ENCODE measurements at regions not wholly inside any gene's neighbourhood (a gene's known extent, or its start where the extent isn't known, plus 50 kb on each side); places are given as distances from the start of the nearest gene placed in this dataset.

DNA sequence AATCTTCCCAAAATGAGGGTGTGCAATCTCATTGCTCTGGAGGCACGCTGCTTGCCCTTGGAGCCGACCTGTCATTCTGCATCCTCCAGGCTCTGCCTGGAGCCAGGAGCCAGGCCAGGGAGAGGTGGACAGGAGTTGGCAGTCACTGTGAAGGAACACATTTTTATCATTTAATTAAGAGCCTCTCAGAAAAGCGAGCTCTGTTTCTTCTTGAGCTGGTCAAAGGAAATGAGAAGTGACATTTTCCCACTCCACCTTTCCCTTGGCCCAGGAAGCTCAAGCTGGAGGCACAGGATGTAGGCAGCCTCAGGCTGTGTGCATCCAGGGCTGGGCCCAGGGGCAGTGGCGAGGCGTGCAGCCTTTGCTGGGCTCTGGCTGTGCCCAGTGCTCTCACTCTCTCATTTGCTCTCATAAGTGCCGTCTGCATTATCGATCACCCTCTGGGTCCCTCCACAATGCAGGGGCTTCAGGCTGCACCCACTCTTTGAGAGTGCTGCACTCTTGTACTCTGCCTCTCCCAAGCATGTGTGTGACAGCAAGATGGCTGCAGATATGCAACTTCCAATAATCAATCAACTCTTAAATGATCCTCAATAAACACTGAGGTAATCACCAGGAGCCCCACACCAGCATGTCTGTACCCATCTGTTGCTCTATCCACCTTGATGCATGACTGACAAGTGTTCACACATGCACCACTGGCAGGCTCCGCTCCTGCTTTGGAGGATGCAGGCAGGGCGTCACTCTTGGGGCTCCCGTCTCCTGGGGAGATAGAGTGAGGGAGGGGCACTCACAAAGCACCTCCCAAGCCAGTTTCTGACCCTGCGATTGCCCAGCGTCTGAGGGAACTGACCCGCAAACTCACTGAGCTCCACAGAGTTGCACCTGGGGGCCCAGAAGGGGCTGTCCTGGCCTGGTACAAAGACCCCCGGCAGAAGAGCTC lies 171.4 kb downstream of the ZNF248 start:
- no peak for DNase-seq (ENCODE audit: low read depth in 2 of 3, low spot score in 2 of 3)

DNA sequence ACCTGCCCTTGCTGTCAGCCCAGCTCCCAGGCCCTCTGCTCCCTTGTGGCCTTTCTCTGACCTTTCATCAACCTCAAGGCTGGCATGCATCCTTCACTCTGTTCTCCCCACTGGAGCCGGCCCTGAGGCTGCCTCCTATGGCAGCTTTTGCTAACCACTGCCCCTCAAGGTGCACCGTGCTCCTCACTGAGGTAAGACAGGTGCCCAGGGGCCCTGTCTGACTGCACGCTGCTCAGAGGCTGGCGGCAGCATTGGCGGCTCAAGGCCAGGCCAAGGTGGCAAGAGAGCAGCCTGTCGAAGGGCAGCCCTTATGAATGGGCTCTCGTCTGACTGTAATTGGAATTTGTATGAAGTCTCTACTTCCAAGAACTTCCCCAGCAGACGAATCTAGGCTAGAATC lies 172.6 kb downstream of the ZNF248 start:
- DNase-seq (ENCODE audit: low read depth in 2 of 3, low spot score in 2 of 3), result no peak

DNA sequence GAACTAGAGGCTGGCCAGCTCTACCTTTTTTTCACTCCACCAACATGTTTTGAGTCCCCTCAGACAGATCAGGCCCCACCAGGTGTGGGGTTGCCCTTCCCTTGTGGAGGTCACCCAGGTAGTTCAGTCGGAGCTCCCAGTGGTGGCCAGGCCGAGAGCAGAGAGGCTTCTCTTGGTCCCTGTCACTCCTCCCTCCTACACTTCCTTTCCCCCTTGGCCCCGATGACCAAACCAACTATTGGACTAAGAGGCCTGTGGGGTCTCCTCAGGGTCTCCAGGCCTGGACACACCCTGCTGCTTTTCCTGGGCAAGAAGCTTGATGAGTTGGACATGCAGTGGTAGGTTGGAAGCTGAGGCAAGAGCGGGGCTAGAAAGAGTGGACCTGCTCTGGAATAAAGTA lies 174.8 kb downstream of the ZNF248 start:
- DNase-seq (ENCODE audit: low read depth in 2 of 3, low spot score in 2 of 3), result no peak

DNA sequence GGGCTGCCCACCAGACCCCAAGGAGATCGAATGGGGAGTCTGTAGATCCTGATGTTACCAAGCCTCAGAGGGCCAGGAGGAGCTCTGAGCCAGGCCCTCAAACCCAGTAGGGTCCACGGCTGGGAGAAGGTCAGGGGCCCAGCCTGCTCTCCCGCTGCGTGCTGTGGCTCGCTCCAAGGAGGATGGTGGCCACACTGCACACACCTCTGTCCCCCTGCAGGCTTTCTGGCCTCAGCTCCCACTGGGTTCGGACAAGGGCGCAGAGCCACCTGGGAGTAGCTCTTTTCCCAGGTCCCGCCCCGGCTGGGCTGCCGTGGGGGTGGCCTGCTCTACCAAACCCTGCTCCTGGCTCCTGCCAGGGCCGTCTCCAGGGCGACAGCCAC lies 175.8 kb downstream of the ZNF248 start:
- DNase-seq (ENCODE audit: low read depth in 2 of 3, low spot score in 2 of 3), result no peak

DNA sequence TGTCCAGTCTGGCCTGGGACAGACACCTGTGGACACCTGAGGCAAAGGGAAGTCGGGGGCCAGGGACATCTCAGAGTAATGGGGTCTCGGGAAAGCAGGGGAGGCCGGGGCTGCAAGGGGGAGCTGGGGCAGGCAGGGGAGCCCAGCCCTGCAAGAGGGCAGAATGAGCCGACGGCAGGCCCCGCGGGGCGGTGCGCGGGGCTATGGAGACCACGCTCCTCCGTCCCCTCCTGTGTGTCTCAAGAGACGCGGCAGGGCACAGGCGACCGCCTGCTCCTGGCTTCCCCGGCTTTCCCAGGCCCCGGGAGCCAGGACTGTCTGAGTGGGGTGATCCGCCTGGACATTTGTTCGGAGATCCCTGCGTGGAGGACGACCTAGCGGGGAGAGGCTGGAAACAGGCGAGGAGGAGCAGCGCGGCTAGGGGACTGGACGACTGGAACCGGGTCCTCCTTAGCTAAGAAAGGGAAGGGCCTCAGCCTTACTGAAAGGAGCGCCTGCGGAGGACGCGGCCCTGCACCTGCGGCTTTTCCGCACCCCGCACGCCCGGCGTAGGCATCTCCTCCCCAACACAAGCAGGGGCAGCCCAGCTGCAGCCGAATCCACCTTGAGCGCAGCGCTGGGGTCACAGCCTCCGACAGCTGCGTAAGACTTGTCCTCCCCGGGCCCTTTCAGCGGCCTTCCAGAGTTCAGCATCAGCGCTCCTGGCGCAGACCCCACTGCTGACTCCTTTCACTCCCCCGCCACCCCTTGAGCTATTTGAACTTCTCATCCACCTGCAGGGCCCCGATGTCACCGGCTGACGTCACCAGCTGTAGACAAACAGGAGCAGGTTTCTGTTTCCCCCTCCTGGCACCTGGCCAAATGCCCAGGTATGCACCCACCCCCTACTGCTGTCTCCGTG lies 176.4 kb downstream of the ZNF248 start:
- no peak for DNase-seq (ENCODE audit: low read depth in 2 of 3, low spot score in 2 of 3)

DNA sequence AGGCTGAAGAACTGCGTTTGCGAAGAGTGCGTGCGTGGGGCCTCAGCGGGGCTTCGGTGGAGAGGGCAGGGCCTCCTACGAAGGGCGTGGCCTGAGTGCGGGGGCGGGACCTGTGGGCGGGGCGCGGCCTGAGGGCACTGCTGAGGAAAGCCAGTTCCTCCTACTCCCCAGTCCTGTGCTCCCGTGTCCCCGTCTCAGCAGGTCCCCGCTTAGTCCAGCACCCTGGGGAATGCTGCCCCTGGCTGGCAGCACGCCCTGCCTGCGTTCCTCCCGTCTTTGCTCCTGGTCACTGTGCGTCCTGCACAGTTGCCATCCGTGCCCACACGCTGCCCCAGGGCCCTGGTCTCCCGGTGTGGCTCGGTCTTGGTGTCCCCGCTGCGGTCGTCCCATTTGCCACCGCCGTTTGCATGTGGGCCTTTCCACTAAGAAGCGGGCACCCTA lies 177.1 kb downstream of the ZNF248 start:
- DNase-seq (ENCODE audit: low read depth in 2 of 3, low spot score in 2 of 3), result no peak

DNA sequence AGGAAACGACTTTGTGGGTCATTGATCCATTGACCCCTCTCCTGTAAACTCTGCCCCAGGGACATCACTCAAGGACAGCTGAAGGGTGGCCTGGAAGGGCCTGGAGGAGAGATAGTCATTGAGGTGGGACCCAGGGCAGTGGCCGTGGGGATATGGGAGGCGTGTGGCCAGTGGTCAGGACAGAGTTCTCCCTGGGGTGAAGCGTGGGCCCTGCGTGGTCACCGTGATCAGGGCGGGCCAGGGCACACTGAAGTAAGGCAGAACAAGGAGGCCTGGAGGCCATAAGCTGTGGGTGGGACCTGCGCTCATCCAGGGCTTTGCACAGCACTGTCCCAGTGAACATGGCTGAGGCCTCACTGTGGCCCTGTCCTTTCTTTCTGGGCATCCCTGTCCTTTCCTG lies 177.9 kb downstream of the ZNF248 start:
- no peak for DNase-seq (ENCODE audit: low read depth in 2 of 3, low spot score in 2 of 3)

DNA sequence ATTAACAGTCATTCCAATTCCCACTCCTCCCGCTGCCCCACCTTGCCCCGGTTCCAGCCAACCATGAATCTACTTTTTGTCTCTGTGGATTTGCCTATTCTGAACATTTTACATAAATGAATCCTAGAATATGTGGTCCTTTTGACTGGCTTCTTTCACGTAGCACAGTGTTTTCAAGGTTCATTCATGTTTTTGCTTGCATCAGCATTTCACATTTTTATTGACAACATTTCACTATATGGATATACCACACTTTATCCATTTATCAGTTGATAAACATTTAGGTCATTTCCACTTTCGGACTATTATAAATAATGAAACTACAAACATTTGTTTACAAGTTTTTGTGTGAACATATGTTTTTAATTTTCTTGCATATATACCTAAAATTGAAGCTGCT lies 182.0 kb downstream of the ZNF248 start:
- no peak for DNase-seq (ENCODE audit: low read depth in 2 of 3, low spot score in 2 of 3)

DNA sequence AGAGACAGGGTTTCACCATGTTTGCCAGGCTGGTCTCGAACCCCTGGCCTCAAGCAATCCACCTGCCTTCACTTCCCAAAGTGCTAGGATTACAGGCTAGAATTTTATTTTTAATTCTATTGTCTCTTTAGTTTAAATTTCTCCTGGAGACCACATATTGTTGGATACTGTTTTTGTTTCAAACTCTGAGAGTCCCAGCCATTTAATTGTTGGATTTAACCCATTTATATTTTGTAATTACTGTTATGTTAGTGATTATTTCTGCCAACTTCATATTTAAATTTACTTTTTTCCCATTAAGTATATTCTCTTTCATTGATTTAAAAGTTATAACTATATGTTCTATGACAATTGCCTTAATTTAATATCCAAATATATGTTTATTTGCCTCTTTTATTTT lies 185.6 kb downstream of the ZNF248 start:
- no peak for DNase-seq (ENCODE audit: low read depth in 2 of 3, low spot score in 2 of 3)

DNA sequence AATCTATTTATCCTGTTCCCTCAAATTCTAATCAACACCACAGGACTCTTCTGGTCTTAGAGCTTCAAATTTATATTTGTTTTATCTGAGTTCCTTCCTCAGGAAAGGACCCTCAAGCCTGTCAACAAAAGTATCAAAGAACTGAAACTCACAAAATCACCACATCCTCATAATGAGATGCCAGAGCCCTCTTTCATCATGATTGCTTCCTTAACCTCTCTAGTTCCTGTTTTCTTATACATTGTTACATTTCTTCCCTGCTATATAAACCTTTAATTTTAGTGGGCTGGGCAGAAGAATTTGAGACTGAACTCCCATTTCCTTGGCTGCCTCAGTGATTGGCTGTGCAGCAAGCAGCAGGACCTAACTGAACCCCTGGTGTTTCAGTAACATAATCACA lies 189.7 kb downstream of the ZNF248 start:
- DNase-seq (ENCODE audit: low read depth in 2 of 3, low spot score in 2 of 3), result no peak

DNA sequence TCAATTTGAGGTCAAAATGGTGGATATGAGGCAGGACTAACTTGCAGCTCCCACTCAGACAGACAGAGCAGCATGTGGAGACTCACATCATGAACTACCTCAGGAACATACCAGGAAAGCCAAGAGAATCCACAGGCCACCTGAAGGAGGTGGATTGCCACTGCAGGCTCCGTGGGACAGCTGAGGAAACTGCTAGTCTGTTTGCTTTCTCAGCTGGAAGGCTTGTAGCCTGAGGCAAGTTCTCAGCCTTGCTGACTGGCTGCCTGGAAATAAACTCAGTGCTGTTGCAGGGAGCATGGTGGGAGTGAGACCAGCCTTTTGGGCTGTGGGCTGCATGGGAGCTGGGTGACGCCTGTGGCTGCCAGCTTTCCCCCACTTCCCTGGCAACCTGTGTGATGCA lies 202.9 kb downstream of the ZNF248 start:
- no peak for DNase-seq (ENCODE audit: low read depth in 2 of 3, low spot score in 2 of 3)

DNA sequence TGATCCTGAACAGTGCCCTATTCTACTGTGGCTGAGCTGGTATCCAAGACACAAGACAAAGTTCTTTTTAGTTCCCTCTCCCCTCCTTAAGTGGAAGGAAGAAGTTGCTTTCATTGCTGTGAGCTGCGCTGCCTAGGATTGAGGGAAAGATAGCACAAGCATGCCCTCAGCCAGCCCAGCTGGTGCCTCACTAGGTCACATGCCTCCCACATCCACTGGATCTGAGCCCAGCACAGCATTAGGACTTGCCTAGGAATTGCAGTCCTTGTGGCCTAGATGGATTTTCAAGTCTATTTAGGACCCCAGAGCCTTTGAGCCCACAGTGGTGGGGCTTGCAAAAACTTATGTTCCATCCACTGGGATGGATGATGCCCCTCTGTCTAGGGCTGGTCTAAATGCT lies 214.2 kb downstream of the ZNF248 start:
- DNase-seq (ENCODE audit: low read depth in 2 of 3, low spot score in 2 of 3), result no peak

DNA sequence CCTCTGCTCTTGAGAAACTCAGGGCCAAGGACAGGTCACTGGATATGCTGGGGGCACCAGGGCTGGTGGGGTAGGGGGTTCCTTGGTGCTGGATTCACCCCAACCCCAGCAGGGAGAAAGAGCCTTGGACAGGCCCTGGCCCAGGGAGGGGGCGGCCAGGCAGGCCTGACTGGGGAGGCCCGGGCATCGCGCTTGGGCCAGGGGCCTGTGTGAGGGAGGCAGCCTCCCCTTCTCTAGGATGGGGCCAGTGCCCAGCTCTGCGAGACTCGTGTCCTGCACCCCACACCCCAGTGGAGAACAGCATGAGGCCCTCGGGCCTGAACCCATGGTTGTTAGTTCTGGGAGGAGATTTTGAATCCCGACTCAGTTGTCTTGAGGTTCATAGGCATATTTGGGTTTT lies 217.1 kb downstream of the ZNF248 start:
- no peak for DNase-seq (ENCODE audit: low read depth in 2 of 3, low spot score in 2 of 3)

DNA sequence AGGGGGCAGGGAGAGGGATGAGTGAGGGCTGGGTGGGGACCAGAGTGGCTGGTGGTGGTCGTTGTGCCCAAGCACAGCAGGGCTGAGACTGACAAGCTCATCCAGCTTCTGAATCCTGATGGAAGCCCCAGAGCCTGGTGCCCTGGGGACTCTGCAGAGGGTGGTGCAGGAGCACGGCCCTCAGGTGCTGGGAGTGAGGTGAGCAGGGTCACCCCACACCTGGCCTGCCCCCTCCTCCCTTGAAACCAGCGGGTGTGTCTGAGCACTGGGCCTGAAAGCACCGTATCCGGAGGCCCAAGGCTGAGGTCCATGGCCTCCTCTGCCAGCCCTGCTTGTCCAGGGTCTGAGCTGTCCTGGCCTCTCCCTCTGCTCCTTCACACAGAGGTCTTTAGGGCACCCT lies 218.2 kb downstream of the ZNF248 start:
- DNase-seq (ENCODE audit: low read depth in 2 of 3, low spot score in 2 of 3), result no peak

DNA sequence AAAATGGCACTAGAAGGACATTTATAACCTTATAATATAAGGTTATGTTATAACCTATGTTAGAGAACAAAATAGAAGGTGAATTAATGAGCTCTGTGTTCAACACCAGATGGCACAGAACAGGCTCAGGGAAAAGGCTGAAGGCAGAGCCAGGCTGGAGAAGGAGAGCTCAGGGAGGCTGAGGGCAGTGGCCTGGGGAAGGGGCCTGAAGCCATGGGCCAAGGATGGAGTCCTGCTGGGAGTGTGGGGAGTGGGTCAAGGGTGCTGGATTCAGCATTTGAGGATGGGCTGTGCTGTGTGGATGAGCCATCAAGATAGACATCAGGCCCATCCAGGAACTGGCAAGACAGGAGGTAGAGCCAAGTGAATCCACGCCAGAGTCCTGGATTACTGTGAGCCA lies 218.8 kb downstream of the ZNF248 start:
- no peak for DNase-seq (ENCODE audit: low read depth in 2 of 3, low spot score in 2 of 3)

DNA sequence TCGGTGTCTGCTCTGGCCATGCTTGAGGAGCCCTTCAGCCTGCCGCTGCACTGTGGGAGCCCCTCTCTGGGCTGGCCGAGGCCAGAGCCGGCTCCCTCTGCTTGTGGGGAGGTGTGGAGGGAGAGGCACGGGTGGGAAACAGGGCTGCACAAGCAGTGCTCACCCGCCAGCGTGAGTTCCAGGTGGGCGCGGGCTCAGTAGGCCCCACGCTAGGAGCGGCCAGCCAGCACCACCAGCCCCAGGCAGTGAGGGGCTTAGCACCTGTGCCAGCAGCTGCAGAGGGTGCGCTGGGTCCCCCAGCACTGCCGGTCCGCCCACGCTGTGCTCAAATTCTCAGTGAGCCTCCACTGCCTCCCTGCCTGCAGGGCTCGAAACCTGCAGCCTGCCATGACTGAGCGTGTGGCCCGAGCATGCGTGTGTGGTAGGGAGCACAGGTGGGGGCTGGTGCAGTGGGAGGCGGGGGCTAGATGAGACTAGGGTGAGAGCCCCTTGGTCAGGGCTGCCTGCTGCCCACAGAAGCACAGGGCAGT lies 223.0 kb downstream of the ZNF248 start:
- no peak for DNase-seq (ENCODE audit: low read depth in 2 of 3, low spot score in 2 of 3)

DNA sequence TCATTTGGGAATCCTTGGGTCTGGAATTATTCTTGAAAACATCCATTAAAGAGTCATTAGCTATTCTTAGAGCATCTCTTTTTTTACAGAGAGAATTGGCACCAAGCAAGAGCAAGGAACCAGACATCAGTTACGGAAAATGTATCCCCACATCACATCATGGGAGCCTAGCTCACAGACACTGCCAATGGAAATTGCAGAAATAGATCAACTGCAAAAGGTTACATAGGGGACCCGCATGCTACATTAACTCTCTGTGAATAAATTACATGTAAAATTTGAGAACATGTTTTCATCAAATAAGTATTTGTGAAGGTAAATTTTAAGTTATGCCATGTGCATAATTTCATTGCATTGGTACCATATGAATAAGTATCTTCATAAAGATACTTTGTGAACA lies 224.8 kb downstream of the ZNF248 start:
- DNase-seq (ENCODE audit: low read depth in 2 of 3, low spot score in 2 of 3), result no peak

DNA sequence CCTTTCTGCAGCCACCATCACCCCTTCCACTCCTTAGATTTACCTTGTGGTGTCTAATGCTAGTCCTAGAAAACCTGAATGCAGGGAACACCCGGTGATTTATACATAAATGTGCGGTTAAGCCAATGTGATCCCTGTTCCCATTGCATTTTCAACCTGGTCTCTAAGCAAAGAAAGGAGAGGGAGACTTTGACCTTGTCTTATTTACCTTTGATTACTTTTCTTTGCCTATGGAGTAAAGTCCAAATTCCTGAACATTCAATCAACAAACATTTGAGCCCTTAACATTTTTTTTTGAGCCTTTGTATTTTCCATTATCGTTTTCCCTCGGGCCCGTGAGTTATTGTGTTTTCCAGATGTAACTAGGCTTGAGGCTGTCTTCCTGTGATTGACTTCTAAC lies 233.9 kb downstream of the ZNF248 start:
- DNase-seq (ENCODE audit: low read depth in 2 of 3, low spot score in 2 of 3), result no peak

DNA sequence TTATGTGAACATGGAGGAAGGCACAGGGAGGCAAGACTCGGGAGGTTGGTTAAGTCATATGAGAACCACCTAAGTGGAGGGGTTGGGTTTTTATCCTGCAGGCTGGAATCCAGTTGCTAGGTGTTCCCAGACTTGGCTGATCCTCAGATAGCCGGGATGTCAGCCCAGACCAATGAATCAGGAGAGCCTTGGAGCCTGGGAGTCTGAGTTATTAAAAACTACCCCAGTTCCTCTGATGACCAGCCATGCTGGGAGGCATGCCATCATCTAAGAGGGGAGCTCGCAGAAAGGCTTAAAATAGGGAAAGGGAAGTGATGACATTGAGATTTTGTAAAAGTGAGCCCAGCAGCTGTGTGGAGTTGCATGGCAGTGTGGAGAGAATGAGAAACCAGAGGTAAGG lies 238.1 kb downstream of the ZNF248 start:
- no peak for DNase-seq (ENCODE audit: low read depth in 2 of 3, low spot score in 2 of 3)

DNA sequence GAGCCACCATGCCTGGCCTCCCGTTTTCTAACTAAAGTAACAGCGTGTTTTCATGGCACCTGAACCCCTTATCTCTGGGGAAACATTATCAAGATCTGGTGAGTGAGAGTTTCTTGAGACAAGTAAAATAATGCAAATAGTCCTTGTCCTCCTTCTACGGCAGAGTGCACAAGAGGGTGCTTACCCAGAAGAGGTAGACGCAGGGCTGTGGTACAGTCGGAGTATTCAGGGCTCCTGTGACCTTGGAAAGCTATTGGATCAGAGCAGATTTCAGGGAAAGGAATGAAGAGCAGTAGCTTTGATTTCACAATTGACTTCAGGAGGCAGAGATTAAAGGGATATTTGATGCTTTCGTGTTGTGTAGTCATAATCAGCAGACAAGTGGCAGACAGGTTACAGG lies 269.1 kb downstream of the ZNF248 start:
- no peak for DNase-seq (ENCODE audit: low read depth in 2 of 3, low spot score in 2 of 3)

DNA sequence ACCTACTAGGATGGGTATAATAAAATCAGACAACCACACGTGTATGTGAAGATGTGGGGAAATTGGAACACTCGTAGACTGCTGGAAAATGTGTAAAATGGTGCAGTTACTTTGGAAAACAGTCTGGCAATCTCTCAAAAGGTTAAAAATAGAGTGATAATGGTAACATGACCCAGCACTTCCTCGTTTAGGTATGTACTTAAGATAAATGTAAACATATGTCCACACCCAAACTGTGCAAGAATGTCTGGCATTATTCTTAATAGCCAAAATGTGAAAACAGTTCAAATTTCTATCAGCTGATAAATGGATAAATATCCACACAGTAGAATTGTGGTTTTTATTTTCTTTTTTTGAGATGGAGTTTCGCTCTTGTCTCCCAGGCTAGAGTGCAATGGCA lies 272.8 kb downstream of the ZNF248 start:
- DNase-seq (ENCODE audit: low read depth in 2 of 3, low spot score in 2 of 3), result no peak

DNA sequence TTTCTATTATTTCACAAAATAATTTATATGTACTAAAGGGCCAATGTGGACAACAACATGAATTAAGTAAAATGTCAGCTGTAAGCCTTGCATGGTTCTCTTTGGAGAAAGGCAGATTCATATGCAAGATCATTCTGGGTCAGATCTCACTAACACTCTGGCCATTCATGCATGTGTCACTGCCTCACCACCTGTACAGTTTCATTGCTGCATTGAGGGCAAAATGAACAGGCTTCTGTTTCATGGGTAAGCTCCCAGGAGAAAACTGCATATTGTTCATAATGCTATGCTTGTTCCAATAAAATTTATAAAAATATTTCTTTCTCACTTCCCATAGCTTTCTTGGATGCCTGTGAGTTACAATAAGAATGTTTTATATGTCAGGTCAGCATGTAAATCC lies 275.2 kb downstream of the ZNF248 start:
- no peak for DNase-seq (ENCODE audit: low read depth in 2 of 3, low spot score in 2 of 3)
